BE2C (cell line): ENCODE measurements at regions not wholly inside any gene's neighbourhood (a gene's known extent, or its start where the extent isn't known, plus 50 kb on each side); places are given as distances from the start of the nearest gene placed in this dataset.

Source experiments
- DNase-seq: peaks from one replicate; pipeline ENCODE4 v3.0.0-alpha.2; 2020
- H3K27me3 ChIP-seq: fragments of 250-450 bp; sonication (Bioruptor Pico); 2 replicates; pipeline ENCODE4 v1.5.1; 2020; ENCODE audit warnings: mild to moderate bottlenecking
- H3K36me3 ChIP-seq: fragments of 250-450 bp; sonication (Bioruptor Pico); 2 replicates; pipeline ENCODE4 v1.5.1; 2020; ENCODE audit warnings: mild to moderate bottlenecking
- H3K4me1 ChIP-seq: fragments of 250-450 bp; sonication (Bioruptor Pico); 2 replicates; pipeline ENCODE4 v1.5.1; 2020
- H3K4me3 ChIP-seq: 2 replicates; pipeline ENCODE4 v1.5.1; 2011; ENCODE audit warnings: low read depth, low read length
- H3K9me3 ChIP-seq: fragments of 250-450 bp; sonication (Bioruptor Pico); 2 replicates; pipeline ENCODE4 v1.5.1; 2020
- TF ChIP-seq, protein P1 (sequence below): IDR thresholded peaks from 2 replicates; pipeline ENCODE4 v1.5.1; 2012; ENCODE audit warnings: mild to moderate bottlenecking, low read depth, low read length

GRCh38 chr10:111261081-111261615 lies 184.3 kb downstream of the ADRA2A start:
- no peaks in the 10 kb centered on the region for H3K9me3 ChIP-seq
- no peaks in the 10 kb centered on the region for H3K36me3 ChIP-seq
- H3K4me3 ChIP-seq: no peak overlapping the region
- no peak for DNase-seq
- no peaks in the 10 kb centered on the region for H3K4me1 ChIP-seq
- TF ChIP-seq, protein P1, sequence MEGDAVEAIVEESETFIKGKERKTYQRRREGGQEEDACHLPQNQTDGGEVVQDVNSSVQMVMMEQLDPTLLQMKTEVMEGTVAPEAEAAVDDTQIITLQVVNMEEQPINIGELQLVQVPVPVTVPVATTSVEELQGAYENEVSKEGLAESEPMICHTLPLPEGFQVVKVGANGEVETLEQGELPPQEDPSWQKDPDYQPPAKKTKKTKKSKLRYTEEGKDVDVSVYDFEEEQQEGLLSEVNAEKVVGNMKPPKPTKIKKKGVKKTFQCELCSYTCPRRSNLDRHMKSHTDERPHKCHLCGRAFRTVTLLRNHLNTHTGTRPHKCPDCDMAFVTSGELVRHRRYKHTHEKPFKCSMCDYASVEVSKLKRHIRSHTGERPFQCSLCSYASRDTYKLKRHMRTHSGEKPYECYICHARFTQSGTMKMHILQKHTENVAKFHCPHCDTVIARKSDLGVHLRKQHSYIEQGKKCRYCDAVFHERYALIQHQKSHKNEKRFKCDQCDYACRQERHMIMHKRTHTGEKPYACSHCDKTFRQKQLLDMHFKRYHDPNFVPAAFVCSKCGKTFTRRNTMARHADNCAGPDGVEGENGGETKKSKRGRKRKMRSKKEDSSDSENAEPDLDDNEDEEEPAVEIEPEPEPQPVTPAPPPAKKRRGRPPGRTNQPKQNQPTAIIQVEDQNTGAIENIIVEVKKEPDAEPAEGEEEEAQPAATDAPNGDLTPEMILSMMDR: no peak
- H3K27me3 ChIP-seq: no peaks in the 10 kb centered on the region

DNA sequence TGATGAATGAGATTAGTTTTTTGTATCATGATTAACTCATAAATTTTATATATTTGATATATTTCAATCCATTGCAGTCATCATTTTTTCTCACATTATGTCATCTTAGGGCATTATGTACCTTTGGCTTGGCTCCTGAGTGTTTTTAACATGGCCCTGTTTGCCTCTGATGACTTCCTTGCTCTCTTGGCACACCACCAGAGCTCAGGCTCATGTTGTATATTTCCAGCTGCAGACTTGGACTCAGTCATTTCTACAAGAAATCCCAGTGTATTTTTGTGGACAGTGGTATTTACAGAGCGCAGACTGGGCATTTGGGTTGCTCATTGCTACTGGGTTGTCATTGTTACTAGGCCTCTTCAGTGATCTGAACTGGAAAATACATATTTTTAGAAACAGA lies 188.5 kb downstream of the ADRA2A start:
- no peaks in the 10 kb centered on the region for H3K4me1 ChIP-seq
- TF ChIP-seq, protein P1: no peak
- H3K9me3 ChIP-seq: no peaks in the 10 kb centered on the region
- no peaks in the 10 kb centered on the region for H3K27me3 ChIP-seq
- H3K36me3 ChIP-seq: no peaks in the 10 kb centered on the region
- no peak overlapping the region for H3K4me3 ChIP-seq
- DNase-seq: no peak

DNA sequence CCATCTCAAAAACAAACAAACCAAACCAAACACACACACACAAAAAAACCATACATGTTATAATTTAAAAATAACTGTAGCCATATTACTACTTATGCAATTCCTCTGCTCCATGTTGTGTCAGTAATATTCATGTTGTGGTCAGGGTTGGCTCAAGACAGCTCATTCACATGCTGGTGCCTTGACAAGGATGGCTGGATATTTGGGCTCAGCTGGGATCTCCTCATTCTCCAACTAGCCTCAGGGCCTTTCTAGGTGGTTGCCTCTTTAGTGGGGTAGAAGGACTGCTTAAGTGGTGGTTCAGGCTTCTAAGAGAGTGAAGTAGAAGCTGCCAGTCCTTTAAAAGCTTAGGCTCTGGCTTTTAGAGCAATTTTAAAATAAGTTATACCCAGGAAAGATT lies 189.3 kb downstream of the ADRA2A start:
- no peaks in the 10 kb centered on the region for H3K27me3 ChIP-seq
- H3K4me3 ChIP-seq: no peak overlapping the region
- no peak for DNase-seq
- no peaks in the 10 kb centered on the region for H3K4me1 ChIP-seq
- TF ChIP-seq, protein P1: no peak
- no peaks in the 10 kb centered on the region for H3K9me3 ChIP-seq
- no peaks in the 10 kb centered on the region for H3K36me3 ChIP-seq

DNA sequence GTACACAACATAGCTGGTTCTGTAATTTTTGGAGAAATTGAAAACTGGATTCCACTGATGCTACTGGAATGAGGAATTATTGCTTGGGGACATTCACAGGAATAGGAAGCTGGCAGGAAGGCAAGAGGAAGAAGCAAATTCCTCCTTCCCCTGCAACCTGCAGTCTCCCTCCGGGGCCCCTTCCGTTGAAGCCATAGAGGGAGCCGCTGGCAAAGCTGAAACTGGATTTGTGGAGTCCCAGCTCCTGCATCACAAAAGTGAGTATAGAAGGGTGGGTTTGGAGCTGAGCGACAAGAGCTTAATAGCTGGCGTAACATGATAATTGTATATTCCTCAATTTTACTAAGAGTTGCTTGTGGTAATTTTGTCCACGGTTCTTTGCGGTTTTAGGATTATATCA lies 190.8 kb downstream of the ADRA2A start:
- TF ChIP-seq, protein P1: no peak
- Histone ChIP-seq H3K27me3 (no peaks in the 10 kb centered on the region), H3K4me1 (no peaks in the 10 kb centered on the region), H3K4me3 (no peak overlapping the region), H3K9me3 (no peaks in the 10 kb centered on the region), H3K36me3 (no peaks in the 10 kb centered on the region)
- DNase-seq: no peak

DNA sequence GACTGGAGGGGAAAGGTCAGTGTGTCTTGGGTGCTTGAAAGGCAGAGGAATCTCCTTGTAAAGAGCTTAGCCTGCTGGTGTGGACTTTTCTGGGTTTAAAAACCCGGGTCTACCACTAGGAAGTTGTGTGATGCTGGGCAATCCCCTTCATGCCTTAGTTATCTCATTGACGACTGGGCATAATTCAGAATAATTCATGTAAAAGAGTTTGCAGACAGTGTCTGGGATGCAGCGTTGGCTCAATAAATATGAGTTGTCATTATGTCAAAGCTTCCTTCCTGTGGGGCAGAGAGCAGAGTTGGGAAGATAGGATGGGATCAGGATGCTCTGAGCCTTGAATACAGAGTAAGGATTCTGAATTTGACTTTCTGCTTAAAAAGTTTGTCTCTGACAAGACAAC lies 196.4 kb downstream of the ADRA2A start:
- no peaks in the 10 kb centered on the region for H3K4me1 ChIP-seq
- H3K36me3 ChIP-seq: no peaks in the 10 kb centered on the region
- TF ChIP-seq, protein P1: no peak
- H3K27me3 ChIP-seq: no peaks in the 10 kb centered on the region
- H3K4me3 ChIP-seq: no peak overlapping the region
- no peaks in the 10 kb centered on the region for H3K9me3 ChIP-seq
- DNase-seq: no peak

DNA sequence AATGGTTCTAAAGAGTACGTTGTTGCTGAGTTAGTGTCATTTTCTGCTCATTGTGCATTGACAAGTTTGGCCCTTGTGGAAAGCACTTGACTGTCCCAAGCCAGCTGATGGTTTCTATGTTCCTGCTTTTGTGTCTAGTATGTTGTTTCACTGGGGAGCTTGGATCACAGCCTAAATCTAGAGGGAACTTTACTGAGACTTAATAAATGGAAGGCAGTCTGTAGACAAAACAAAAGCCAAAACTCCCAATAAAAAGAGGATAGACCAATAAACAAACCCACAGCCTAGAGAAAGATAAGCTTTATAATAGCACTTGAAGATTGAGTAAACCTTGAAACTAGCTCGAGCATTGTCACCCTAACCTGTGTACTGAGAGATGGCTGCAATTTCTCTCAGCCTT lies 196.8 kb downstream of the ADRA2A start:
- Histone ChIP-seq H3K9me3 (no peaks in the 10 kb centered on the region), H3K4me3 (no peak overlapping the region), H3K4me1 (no peaks in the 10 kb centered on the region), H3K36me3 (no peaks in the 10 kb centered on the region), H3K27me3 (no peaks in the 10 kb centered on the region)
- no peak for DNase-seq
- TF ChIP-seq, protein P1: no peak
